HT-29 (cell line): ENCODE measurements at regions not wholly inside any gene's neighbourhood (a gene's known extent, or its start where the extent isn't known, plus 50 kb on each side); places are given as distances from the start of the nearest gene placed in this dataset.
A peak's percentile ranks its signal among the peaks of the same experiment; 100 is the strongest.

Source experiments
- DNase-seq: peaks from one replicate; pipeline ENCODE4 v3.0.0-alpha.2; 2015; ENCODE audit warnings: low spot score

DNA sequence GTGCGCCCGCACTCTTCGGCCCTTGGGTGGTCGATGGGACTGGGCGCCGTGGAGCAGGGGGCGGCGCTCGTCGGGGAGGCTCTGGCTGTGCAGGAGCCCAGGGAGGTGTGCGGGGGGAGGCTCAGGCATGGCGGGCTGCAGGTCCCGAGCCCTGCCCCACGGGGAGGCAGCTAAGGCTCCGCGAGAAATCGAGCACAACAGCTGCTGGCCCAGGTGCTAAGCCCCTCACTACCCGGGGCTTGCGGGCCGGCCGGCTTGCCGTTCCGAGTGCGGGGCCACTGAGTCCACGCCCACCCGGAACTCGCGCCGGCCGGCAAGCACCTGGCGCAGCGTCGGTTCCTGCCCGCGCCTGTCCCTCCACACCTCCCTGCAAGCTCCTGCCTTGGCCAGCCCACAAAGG is 462.3 kb upstream of the JARID2 start:
- no peak for DNase-seq

DNA sequence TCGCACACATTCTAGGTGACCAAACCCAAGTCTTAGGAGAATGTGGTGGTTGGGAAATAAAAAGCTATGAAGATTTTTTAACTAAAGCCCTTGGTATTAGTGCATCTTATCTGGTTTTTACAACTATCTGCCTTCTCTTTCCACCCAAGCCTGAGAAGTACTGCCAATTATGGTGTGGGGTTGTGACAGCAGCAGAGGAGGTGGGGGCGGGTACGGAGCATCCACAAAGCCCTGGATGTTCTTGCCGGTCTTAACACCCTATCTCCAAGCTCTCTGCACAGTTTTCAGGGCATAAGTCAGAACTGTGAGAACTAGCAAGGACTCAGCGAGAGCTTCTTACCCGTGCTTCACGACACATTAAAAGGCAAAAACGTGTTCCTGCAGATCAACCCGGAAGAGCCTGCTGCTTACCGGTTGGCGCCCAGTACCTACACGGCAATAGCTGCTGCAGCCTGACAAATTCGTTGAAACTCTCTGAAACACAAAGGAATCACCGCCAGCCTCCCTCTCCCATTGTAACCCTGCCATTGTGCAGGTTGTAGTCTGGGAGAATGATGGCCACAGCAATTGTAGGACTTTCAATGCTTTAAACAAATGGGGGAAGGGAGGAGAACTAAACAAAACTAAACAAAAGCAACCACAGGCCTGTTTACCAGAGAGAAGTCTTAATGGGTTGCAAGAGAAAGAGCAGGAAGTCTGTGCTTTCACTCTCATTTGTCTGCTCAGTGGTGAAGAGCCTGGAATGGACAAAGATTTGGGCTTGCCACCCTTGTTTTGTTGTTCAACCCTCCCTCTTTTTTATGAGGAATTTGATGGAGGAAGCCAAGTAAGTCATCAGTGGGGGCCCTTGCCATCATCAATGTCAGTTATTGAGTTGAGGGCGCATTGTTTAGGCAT is 461.0 kb upstream of the JARID2 start:
- DNase-seq: no peak

DNA sequence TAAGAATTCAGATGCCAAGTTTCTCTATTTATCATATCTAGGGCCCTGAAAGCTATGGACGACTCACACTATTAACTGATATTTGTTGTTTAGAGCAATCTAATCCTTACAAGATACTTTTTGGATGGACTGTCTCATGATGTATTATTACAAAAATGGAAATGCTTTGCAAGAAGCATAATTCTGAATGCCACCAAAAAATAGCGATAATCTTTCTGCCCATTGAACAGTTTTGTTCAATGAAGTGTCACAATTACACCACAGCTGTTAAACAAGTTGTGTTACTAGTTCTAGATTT is 460.4 kb upstream of the JARID2 start:
- DNase-seq: no peak

DNA sequence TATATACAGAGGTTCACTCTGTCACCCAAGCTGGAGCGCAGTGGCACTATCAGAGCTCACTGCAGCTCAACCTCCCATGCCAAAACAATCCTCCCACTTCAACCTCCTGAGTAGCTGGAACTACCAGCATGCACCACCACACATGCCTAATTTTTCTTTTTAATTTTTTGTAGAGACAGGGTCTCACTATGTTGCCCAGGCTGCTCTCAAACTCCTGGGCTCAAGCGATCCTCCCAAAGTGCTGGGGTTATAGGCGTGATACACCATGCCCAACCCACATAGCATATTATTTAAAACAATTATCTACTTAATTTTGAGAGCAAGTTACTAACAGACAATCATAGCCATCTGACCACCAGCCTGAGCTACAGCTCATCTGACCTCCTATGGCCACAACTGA is 459.9 kb upstream of the JARID2 start:
- no peak for DNase-seq

DNA sequence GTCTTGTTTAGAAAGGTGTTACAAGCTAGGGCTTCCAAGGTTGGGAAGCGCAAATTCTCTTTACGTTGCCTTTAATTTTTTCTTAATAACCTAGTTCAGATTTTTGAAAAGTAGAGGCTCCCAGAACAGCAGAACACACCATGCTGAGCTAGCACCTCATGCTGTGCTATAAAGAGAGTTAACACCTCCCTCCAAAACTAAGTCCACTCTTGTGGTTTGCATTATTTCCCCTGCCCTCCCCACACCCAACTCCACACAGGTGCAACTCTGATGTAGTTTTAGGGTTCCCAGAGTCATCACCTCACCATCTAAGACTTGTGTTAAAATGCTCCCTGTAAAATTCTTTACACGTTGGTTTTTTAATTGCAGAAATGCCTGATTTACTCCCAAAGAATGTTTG is 459.4 kb upstream of the JARID2 start:
- no peak for DNase-seq

DNA sequence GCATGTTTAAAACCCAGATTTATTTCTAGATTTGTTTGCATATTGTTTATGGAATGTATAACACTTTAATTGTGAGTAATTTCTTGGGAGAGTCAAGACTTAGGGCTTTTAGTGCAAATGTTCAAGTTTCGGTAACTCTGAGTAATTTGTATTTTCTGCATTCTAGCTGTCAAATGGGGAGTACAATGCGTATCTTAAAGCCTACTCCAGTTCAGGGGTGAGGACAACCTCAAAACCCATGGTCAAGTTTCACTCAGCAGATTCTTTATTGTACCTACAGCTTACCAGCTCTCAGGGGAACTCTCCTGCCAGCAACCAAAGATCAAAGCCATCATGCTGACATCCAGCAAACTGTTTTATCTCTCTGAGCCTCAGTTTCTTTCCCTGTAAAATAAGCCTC is 458.6 kb upstream of the JARID2 start:
- DNase-seq: no peak

DNA sequence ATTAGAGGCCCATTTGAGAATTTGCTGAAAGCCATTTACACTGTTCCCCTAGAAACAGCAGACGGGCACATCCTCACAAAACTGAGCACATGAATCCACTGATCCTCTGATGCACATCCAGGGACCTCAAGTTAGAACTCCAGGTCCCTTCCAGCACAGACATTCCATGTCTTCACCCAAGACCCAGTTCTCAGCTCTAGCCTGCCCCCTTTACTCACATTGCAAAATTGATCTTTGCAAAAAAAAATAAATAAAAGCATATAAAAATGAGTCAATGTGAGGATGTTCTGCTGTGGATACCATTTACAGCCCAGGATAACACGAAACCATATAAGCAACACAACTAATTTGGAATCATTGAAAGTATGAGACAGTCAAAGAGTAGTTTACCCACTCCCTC is 458.2 kb upstream of the JARID2 start:
- no peak for DNase-seq

DNA sequence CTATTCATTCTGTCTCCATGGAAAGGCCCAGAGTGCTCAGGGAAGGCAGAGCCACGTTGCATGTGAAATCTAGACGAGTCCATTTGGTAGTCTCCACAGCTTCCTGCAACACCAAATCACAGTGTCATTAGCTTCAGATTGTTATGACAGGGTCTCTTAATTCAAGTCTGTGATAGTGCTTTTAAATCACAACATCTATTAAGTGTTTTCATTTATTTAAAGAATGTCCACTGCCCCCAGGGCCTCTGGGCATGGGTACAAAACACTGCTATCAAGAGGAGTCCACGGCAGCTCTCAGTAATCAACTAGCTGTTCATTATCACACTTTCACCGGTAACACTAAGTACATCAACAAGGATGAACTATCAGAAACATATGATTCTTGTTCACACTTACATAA is 455.9 kb upstream of the JARID2 start:
- DNase-seq: no peak

DNA sequence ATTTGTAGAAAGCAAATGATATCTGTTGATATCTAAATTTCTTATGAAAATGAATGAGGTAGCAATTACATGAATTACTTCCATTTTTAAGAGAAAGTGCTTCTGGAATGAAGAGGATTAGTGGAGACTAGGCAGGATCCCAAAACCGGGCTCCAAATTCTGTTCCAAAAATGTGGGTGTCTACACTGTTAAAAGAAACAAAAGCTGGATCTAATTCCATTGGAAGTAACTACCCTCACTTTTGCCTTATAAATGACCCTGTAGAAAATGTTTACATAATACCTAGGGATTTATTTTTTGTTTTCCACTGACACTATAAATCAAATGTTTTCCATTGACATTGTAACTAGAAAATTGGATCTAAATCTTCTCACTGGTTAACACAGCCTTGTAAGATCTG is 454.9 kb upstream of the JARID2 start:
- DNase-seq: no peak

DNA sequence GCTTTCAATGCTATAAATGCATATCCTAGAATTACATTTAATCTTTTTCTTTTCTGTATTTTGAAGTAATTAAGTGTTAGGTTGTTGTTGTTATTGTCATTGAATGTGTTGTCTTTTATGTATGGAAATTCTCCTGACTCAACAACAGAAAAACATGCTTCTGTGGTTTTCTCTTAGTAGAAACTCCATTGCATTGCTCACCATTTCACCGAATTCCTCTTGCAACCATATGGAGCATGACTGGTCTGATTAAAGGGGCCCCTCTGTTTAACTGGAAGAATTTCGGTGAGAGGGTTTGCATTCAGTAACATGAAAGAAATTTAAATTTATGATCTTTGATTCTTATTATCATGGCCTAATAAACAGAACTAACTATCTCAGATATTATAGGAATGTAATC is 454.3 kb upstream of the JARID2 start:
- no peak for DNase-seq

DNA sequence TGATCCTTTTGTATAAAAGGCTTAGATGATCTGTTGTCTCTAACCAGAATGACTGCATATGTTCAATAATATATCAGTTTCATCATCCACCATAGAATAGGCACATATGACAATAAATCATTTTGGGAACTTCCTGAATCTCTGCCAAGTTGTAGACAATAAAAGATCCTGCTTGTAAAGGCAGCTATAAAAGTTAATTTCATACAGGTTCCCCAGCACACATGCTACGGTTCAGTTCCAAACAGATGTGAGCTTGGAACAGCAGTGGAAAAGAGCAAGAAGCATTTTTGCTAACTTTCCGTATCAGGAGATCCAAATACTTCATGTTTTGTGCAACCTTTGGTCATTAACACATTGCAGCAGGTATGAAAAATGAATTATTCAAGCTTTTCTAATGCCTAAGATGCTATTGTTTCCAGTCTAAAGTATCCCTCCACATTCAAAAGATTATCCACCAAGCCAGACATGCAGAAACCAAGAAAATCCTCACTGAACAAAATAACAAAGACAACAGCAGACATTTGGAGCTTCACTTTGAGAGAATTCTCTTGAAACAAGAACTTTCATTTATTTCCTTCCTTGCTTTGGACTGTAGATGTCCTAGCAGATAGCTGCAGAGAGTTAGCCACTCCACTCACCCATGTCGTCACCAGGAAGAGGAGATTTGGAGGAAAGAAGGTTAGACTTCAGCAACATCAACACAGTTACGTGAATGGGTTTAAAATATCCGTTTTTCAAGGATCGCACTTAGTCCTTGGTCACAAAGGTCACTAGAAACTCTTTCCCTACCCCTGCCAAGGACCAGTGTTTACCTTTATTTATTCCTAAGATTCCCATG is 453.5 kb upstream of the JARID2 start:
- no peak for DNase-seq

DNA sequence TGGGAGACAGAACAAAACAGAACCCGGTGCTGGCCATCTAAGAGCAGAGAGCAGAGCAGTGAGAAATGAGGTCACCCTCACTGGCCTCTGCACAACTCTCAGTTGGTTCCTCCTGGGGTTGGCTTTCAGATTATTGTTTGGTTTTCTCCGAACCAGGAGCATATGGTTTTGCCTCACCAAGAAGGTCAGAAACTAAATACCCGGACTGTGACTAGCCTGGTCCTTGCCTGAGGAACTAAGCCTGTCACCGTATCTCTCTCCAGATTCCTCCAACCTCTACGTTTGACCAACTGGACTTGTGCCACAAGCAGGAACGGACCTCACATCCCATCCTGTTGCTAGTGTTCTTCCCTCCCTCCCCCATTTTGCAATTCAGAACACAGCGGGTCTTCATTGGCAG is 450.4 kb upstream of the JARID2 start:
- DNase-seq: no peak

DNA sequence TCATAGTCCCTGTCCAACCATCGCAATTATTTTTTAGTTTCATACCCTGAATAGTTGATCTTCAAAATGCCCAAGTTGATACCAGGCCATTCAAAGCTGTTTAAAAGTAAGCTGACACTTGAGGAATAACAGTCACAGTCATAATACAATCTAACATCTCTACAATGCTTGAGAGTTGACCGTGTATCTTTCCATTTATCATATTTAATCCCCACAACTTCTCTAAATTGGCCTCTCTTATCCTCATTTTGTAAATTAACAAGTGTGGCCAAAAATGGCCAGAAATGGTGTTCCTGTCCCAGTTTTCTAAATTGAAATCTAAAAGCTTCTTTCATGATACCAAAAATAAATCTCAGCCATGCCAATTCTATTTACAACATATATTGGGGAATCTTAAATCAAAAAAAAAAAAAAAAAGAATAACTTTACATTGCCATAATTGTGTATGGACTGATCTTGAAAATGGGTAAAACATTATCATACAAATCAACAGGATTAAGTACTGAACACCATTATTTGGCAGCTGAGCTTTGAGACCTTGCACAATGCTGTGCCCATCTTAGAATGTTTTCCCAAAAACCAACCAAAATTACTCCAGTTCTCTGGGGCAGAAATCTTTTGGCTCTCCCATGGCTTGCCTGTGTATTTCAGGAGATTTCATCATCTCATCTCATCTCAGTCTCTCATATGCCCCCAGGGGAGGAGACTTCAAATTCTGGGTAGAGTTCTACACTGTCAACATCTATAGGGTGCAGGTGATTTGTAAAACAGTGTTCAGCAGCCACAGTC is 448.7 kb upstream of the JARID2 start:
- no peak for DNase-seq

DNA sequence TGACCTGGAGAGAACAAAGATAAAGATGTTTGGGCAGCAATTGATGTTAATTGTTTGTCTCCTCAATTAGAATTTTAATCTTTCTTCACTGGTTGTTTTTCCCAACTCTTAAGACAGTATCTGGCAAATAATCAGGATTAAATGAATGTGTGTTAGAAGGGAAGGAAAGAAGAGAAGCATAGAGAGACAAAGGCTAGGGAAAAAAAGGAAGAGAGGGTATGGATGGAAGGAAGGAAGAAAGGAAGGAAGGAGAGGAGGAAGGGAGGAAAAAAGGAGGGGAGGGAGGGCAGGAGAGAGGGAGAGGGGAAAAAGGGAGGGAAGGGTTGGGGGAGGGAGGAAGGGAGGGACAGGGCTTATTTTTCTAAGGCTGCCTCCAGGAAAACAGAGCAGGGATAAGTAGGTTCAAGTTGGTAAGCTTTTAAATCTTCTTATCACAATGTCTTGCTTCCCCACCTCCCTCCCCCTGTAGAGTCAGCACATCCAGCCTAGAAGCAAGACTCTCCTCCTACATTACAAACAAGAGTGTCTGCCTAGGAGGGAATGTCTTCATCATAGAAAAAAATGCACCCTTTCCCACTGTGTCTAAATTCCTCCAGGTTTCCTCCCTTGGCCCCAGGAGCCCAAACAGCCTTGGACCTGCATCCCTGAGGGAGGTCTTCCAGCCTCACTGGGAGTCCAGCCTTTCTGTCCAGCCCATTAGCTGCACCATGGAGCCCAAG is 447.8 kb upstream of the JARID2 start:
- DNase-seq: no peak

DNA sequence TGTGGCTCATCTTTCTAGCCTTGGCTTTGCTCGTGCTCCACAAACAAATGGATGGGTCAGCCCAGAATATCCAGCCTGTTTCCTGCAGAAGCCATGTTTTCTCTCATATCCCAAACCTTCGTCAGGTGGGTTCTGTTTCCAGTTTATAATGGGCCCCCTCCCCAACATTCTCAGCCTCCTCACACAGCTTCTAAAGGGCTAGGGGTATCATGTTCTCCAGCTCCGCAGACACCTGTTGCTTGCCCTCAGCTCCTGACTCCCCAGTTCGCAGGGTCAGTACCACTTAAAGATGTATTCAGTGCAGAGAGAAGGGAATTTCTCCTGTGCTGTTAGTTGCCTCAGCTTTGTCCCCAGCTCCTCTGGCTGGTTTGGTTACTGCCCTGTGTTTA is 447.3 kb upstream of the JARID2 start:
- no peak for DNase-seq

DNA sequence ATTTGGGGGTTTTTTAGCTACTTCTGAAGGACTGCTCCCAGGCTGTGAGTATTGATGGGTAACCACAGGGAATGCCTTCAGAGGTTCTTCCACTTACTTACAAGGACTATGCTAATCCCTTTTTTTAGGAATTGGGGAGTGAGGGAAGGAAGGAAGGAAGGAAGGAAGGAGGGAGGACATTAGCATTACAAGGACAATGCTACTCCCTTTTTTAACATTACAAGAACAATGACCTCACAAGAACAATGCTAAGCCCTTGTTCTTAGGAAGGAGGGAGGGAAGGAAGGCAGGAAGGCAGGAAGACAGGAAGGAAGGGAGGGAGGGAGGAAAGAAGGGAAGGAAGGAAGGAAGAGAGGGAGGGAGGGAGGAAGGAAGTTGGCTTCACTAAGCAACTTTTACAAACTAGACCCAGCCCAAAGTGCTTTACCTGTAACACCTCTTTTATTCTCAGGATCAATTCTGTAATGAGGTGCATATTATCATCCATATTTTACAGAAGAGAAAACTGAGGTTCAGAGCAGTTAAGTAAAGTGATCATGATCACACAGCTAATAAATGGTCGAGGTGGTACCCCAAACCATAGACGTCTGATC is 446.8 kb upstream of the JARID2 start:
- no peak for DNase-seq

DNA sequence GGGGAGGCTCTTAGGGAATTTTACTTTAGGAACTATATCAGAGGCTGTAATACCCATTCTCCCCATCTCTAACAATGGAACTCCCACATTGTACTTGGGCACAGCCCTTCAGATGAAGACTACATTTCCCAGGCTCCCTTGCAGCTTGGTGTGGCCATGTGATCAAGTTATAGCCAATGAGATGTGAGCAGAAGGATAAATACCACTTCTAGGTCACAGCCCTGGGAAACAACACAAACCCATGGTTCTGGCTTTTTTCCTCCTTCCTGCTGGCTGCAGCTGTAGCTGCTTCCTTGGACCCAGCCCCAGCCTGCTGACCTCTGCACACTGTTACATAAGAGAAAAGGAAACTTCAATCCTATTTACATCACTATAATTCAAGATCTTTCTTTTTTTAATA is 445.9 kb upstream of the JARID2 start:
- peak; percentile 77 for DNase-seq

DNA sequence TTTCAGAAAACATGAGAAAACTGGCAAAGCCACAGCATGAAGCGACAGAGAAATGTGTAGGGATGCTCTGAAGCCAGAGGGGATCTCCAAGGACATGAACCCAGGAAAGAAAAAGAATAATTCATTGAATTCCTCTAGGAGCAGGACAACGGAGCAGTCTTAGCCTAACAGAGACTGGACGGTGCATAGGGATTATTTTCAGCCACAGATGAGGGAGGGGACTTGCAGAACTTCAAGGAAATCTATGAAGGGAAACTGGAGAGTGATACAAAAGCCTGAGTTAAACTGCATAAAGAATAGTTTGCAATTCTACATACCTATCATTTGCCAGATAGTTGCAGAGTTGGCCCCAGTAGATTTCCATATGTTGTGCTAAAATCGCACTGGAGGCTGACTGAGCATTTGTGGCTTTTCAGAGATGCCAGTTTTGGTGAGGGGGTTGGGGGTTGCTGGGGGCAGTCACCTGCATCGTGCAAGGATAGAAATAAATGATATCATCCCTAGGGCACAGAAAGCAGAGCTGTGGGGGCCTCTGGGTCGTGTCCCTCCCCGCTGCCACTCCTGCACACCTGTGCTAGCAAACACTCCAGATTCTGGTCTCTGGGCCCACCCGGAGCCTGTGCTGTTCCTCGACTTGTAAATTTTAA is 443.2 kb upstream of the JARID2 start:
- no peak for DNase-seq

DNA sequence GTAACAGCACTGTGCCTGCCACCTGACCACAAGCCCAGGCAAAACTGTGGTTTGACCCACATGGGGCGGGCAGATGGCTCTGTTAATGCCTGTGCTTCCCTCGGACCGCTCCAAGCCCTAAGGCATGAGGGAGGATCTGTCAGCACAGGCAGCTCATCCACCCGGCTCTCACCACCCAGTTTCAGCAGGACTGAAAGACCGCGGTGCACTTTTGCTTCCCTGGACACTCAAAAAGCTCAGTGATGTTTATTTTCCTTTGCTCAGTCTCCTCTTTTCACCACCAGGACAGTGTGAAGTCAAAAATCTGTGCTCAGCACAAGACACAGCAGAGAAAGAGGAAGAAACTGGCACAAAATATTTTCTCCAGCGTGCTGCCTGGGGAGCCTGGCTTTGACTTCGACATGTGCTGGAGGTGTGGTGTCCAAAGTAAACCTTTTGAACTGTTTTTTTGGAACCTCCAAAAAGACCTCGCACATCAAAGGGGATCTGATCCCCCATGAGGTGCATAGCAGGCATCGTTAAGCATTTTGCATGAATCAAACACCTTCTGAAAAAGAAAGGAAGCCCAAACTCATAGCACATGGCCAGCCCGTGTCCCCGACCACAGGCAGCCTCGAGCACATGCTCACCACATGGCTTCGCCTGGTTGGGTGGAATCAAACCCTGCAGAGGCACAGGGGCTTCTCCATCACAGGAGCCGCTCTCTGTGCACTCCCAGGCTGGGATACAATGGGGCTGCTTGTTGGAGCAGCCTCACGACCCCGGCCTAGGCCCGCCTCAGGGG is 441.7 kb upstream of the JARID2 start:
- DNase-seq: no peak

DNA sequence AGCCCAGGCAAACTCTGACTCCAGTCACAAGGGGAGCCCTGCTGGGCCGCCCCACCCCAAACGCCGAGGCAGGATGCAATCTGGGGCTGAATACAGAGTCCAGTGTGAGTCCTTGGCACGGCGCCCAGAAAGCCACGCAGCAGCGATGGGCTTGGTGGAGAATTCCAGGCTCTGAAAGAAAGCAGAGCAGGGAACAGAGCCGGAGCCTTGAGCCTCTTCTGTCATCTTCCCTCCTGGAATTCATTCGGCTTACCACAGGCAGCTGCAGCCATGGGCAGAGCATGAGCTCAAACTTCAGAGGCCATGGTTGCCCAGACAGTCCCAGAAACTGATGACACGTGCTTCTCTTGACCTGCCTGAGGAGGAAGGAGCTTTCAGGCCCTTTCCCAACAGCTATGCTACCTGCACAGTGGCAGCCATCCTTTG is 441.1 kb upstream of the JARID2 start:
- DNase-seq: peak; percentile 65
